Thyroid gland (tissue), 4 donors: ENCODE measurements at regions not wholly inside any gene's neighbourhood (a gene's known extent, or its start where the extent isn't known, plus 50 kb on each side); places are given as distances from the start of the nearest gene placed in this dataset.

Experiments
- DNase-seq, 2 donors: peaks; one replicate each; pipeline ENCODE4 v3.0.0-alpha.2; 2019
- H3K27ac ChIP-seq, 3 donors: fragments of 200-600 bp; sonication (generic); 1 replicate in 2 of 3; 2 replicates in 1 of 3; pipeline ENCODE4 v1.5.1; 2016 to 2019; ENCODE audit warnings: mild to moderate bottlenecking in 1 of 3, moderate library complexity in 1 of 3
- H3K27me3 ChIP-seq: fragments of 200-600 bp; sonication (generic); one replicate; pipeline ENCODE4 v1.5.1; 2019
- H3K36me3 ChIP-seq, 2 donors: fragments of 200-600 bp; sonication (generic); one replicate each; pipeline ENCODE4 v1.5.1; 2016 to 2019
- H3K4me1 ChIP-seq, 2 donors: fragments of 200-600 bp; sonication (generic); one replicate each; pipeline ENCODE4 v1.5.1; 2017 to 2019
- H3K4me3 ChIP-seq, 3 donors: fragments of 200-600 bp; sonication (generic); replicated peaks in 1 of 3; 1 replicate in 2 of 3; 2 replicates in 1 of 3; pipeline ENCODE4 v1.5.1; 2016; ENCODE audit warnings: mild to moderate bottlenecking in 1 of 3
- H3K9me3 ChIP-seq: fragments of 200-600 bp; sonication (generic); one replicate; pipeline ENCODE4 v1.5.1; 2017
- POLR2A ChIP-seq, 2 donors: fragments of 450-650 bp; IDR thresholded peaks; one replicate each; pipeline ENCODE4 v1.6.1; 2017; ENCODE audit warnings: antibody characterized with exemption in 2 of 2, mild to moderate bottlenecking in 2 of 2, moderate library complexity in 1 of 2
- WGBS, 2 donors: methylation state at CpG; one replicate each; pipeline ENCODE4 v1.1.5; 2017; 5-methylcytosine and 5-hydroxymethylcytosine counted together
- intact Hi-C: fragments of 100-400 bp; cut with DNase I; formaldehyde crosslinking; loops from one replicate; pipeline ENCODE4 v1.15.1; 2023
- TF ChIP-seq, protein P1 (sequence below), 6 experiments: fragments of 200-600 bp in 3 of 6; fragments of 450-650 bp in 3 of 6; sonication (generic) in 3 of 6; IDR thresholded peaks; one replicate each; pipeline ENCODE4 v1.5.1; 2016 to 2019; ENCODE audit warnings: antibody characterized with exemption in 6 of 6, mild to moderate bottlenecking in 2 of 6, inconsistent platforms in 1 of 6, moderate library complexity in 1 of 6

- H3K36me3 ChIP-seq, result no peaks in the 10 kb centered on the region
- no peaks in the 10 kb centered on the region for H3K27me3 ChIP-seq
- DNase-seq, result no peak
- no peaks in the 10 kb centered on the region for H3K4me1 ChIP-seq
- intact Hi-C loops, result no loop called here
- H3K9me3 ChIP-seq, result no peaks in the 10 kb centered on the region
- TF ChIP-seq POLR2A (IDR thresholded peaks at IDR 0.05), result no peak
- TF ChIP-seq, protein P1, sequence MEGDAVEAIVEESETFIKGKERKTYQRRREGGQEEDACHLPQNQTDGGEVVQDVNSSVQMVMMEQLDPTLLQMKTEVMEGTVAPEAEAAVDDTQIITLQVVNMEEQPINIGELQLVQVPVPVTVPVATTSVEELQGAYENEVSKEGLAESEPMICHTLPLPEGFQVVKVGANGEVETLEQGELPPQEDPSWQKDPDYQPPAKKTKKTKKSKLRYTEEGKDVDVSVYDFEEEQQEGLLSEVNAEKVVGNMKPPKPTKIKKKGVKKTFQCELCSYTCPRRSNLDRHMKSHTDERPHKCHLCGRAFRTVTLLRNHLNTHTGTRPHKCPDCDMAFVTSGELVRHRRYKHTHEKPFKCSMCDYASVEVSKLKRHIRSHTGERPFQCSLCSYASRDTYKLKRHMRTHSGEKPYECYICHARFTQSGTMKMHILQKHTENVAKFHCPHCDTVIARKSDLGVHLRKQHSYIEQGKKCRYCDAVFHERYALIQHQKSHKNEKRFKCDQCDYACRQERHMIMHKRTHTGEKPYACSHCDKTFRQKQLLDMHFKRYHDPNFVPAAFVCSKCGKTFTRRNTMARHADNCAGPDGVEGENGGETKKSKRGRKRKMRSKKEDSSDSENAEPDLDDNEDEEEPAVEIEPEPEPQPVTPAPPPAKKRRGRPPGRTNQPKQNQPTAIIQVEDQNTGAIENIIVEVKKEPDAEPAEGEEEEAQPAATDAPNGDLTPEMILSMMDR (IDR thresholded peaks at IDR 0.05), result no peak
- no peak overlapping the region for H3K27ac ChIP-seq
- no peak overlapping the region for H3K4me3 ChIP-seq
Observed at GRCh38 chr9:73558471-73558870, 406.8 kb downstream of the ANXA1 start.

DNA sequence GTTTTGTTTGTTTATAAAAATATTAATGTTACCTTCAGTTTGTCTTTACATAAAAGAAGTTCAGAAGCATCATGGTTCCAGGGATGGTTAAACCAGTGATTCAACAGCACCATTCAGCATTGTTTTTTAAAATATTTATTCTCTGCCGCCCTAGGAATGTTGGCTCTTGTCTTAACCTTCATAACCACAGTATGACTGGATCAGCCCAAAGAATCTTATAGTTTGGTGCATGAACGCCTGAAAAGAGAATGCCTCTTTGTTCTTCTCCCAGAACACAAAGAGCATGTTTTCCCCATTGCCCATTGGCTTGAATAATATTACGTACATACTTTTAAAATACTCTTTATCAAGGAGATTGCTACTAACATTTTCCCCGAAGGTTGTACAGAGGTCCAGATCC, 413.4 kb downstream of the ANXA1 start:
- intact Hi-C loops, result no loop called here
- TF ChIP-seq, protein P1 (IDR thresholded peaks at IDR 0.05), result no peak
- TF ChIP-seq POLR2A (IDR thresholded peaks at IDR 0.05), result no peak
- H3K36me3 ChIP-seq, result no peaks in the 10 kb centered on the region
- H3K4me3 ChIP-seq, result no peak overlapping the region
- no peaks in the 10 kb centered on the region for H3K4me1 ChIP-seq
- H3K27me3 ChIP-seq, result no peaks in the 10 kb centered on the region
- DNase-seq, result no peak
- no peaks in the 10 kb centered on the region for H3K9me3 ChIP-seq
- 78 to 92% methylated on average over 4 of the region's 4 CpGs for WGBS, 2 donors
- H3K27ac ChIP-seq, result no peak overlapping the region

DNA sequence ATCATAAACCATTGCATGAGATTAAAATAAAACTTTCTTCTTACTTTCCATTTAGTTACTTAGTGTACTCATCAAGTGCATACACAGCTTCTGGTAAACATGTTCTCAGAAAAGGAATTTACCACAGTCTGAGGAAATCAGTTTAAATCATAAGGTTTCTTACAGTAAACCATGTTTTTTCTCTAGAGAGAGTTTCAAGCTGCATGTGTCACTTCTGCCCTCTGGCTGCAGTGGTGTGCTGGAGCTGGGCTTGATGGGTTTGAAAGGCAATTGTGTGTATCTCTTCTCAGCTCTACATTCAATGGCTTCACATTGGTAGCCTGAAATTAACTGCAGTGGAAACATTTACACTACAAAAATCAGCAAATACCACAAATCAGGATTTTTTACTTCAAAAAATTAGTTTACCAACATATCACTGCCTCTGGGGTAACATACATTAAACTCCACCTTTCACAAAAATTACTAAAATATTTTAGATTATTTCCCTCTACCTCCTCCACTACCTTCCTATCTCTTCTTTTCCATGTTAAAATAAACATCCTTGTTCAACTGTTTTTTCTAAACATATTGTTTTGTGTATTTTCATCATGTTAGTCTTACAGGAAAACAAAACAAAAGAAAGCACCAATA, 414.3 kb downstream of the ANXA1 start:
- no peak for TF ChIP-seq POLR2A (IDR thresholded peaks at IDR 0.05)
- TF ChIP-seq, protein P1 (IDR thresholded peaks at IDR 0.05), result no peak
- Histone ChIP-seq H3K4me1 (no peaks in the 10 kb centered on the region), H3K36me3 (no peaks in the 10 kb centered on the region), H3K9me3 (no peaks in the 10 kb centered on the region), H3K4me3 (no peak overlapping the region), H3K27ac (no peak overlapping the region), H3K27me3 (no peaks in the 10 kb centered on the region)
- intact Hi-C loops, result no loop called here
- DNase-seq, result no peak

DNA sequence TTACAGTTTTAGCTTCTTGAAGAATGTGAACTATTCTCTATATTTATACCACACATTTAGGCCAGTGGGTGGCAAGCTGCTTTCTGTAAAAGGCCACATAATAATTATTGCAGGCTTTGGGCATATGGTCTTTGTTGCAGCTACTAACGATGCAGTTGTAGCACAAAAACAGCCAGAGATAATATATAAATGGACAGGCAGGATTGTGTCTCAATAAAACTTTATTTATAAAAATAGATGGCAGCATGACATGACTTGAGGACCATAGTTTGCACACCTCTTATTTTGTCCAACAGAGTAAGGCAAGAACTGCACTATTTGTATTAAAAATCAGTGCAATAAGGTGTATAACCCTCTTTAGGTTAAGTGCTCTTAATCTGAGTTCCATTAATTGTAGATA, 415.0 kb downstream of the ANXA1 start:
- H3K27me3 ChIP-seq, result no peaks in the 10 kb centered on the region
- WGBS, 2 donors, result 88 to 90% methylated on average over 1 of the region's 1 CpG
- no peak for TF ChIP-seq POLR2A (IDR thresholded peaks at IDR 0.05)
- TF ChIP-seq, protein P1 (IDR thresholded peaks at IDR 0.05), result no peak
- H3K36me3 ChIP-seq, result no peaks in the 10 kb centered on the region
- no peak overlapping the region for H3K27ac ChIP-seq
- intact Hi-C loops, result no loop called here
- H3K9me3 ChIP-seq, result no peaks in the 10 kb centered on the region
- DNase-seq, result no peak
- H3K4me1 ChIP-seq, result no peaks in the 10 kb centered on the region
- no peak overlapping the region for H3K4me3 ChIP-seq

DNA sequence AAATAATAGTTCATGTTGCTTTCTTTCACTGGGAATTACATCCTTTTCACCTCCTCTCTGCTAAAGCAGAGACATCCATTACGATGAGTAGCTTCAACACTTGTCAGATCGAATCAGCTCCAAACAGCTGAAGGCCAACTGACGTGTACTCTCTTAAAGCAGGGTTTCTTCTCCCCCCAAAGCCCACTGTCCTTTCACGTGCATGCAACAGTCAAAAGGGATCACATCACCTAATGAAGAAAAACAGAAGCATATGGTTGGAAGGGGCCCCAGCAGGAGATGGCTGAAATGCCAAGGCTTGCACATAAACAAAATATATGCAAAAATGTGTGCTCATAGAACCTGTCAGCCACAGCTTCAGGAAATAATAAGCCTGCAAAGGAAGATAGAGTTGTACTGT, 421.6 kb downstream of the ANXA1 start:
- Histone ChIP-seq H3K4me1 (no peaks in the 10 kb centered on the region), H3K27ac (no peak overlapping the region), H3K27me3 (no peaks in the 10 kb centered on the region), H3K9me3 (no peaks in the 10 kb centered on the region), H3K36me3 (no peaks in the 10 kb centered on the region), H3K4me3 (no peak overlapping the region)
- DNase-seq, result no peak
- intact Hi-C loops, result no loop called here
- TF ChIP-seq POLR2A (IDR thresholded peaks at IDR 0.05), result no peak
- TF ChIP-seq, protein P1 (IDR thresholded peaks at IDR 0.05), result no peak
- 66 to 76% methylated on average over 4 of the region's 4 CpGs for WGBS, 2 donors
